ENCODE measurements at regions not wholly inside any gene's neighbourhood (a gene's known extent, or its start where the extent isn't known, plus 50 kb on each side); places are given as distances from the start of the nearest gene placed in this dataset.

- no peak for DNase-seq
- no peak for TF ChIP-seq POLR2A (IDR thresholded peaks at IDR 0.05)
- TF ChIP-seq CTCF (IDR thresholded peaks at IDR 0.05): no peak
- Histone ChIP-seq H3K4me1 (no peaks in the 10 kb centered on the region), H3K4me3 (no peak overlapping the region), H3K27ac (no peak overlapping the region), H3K36me3 (no peaks in the 10 kb centered on the region), H3K27me3 (no peaks in the 10 kb centered on the region), H3K9me3 (no peaks in the 10 kb centered on the region)
- intact Hi-C loops (cut with DNase I; ENCODE audit: low total_unique reads): loop anchor here (10.0 kb wide), 1 partner anchor 369 kb away; no protein-coding TSS in a partner anchor
These were observed 148.8 kb upstream of the RPS6KA2 start for GRCh38 chr6:166775923-166776220.

GRCh38 chr6:166775180-166775922 lies 148.3 kb upstream of the RPS6KA2 start:
- Histone ChIP-seq H3K27ac (no peak overlapping the region), H3K27me3 (no peaks in the 10 kb centered on the region), H3K36me3 (no peaks in the 10 kb centered on the region), H3K4me1 (no peaks in the 10 kb centered on the region), H3K4me3 (no peak overlapping the region), H3K9me3 (no peaks in the 10 kb centered on the region)
- TF ChIP-seq POLR2A (IDR thresholded peaks at IDR 0.05) (no peak), CTCF (IDR thresholded peaks at IDR 0.05) (peak; percentile 64 to 85 (median 74))
- intact Hi-C loops (cut with DNase I; ENCODE audit: low total_unique reads): loop anchor here (10.0 kb wide), 1 partner anchor 369 kb away; no protein-coding TSS in a partner anchor
- peak; percentile 42 to 53 for DNase-seq

- Histone ChIP-seq H3K4me1 (no peaks in the 10 kb centered on the region), H3K27me3 (no peaks in the 10 kb centered on the region), H3K4me3 (no peak overlapping the region), H3K9me3 (no peaks in the 10 kb centered on the region), H3K36me3 (no peaks in the 10 kb centered on the region), H3K27ac (no peak overlapping the region)
- intact Hi-C loops (cut with DNase I; ENCODE audit: low total_unique reads): loop anchor here (10.0 kb wide), 1 partner anchor 370 kb away; no protein-coding TSS in a partner anchor
- TF ChIP-seq CTCF (IDR thresholded peaks at IDR 0.05) (no peak), POLR2A (IDR thresholded peaks at IDR 0.05) (no peak)
- DNase-seq: no peak
These were observed 147.7 kb upstream of the RPS6KA2 start for GRCh38 chr6:166774770-166775169.

- intact Hi-C loops (cut with DNase I; ENCODE audit: low total_unique reads): loop anchor here (10.0 kb wide), 1 partner anchor 371 kb away; no protein-coding TSS in a partner anchor
- no peaks in the 10 kb centered on the region for H3K36me3 ChIP-seq
- no peak overlapping the region for H3K27ac ChIP-seq
- no peak overlapping the region for H3K4me3 ChIP-seq
- TF ChIP-seq CTCF (IDR thresholded peaks at IDR 0.05) (no peak), POLR2A (IDR thresholded peaks at IDR 0.05) (no peak)
- H3K9me3 ChIP-seq: no peaks in the 10 kb centered on the region
- no peaks in the 10 kb centered on the region for H3K27me3 ChIP-seq
- no peaks in the 10 kb centered on the region for H3K4me1 ChIP-seq
- no peak for DNase-seq
These were observed 147.2 kb upstream of the RPS6KA2 start for GRCh38 chr6:166774292-166774691.

- Histone ChIP-seq H3K36me3 (no peaks in the 10 kb centered on the region), H3K9me3 (no peaks in the 10 kb centered on the region), H3K4me1 (no peaks in the 10 kb centered on the region), H3K27me3 (no peaks in the 10 kb centered on the region), H3K4me3 (no peak overlapping the region), H3K27ac (no peak overlapping the region)
- intact Hi-C loops (cut with DNase I; ENCODE audit: low total_unique reads): loop anchor here (10.0 kb wide), 1 partner anchor 372 kb away; no protein-coding TSS in a partner anchor
- TF ChIP-seq POLR2A (IDR thresholded peaks at IDR 0.05): no peak
- no peak for TF ChIP-seq CTCF (IDR thresholded peaks at IDR 0.05)
- DNase-seq: no peak
These were observed 145.5 kb upstream of the RPS6KA2 start for GRCh38 chr6:166772518-166772917.
